Osteoblast (primary cell): ENCODE measurements at regions not wholly inside any gene's neighbourhood (a gene's known extent, or its start where the extent isn't known, plus 50 kb on each side); places are given as distances from the start of the nearest gene placed in this dataset.

Source experiments
- DNase-seq: peaks from one replicate; pipeline ENCODE4 v3.0.0; 2011; ENCODE audit warnings: low spot score, mixed read lengths; ENCODE audit not compliant: insufficient read length; ENCODE audit errors: missing footprints
- H2AFZ ChIP-seq: 2 replicates; pipeline ENCODE4 v1.6.0; 2011; ENCODE audit warnings: mild to moderate bottlenecking, low read length
- H3K27ac ChIP-seq: 2 replicates; pipeline ENCODE4 v1.5.1; 2011; ENCODE audit warnings: mild to moderate bottlenecking, low read depth, low read length, moderate library complexity
- H3K27me3 ChIP-seq: 2 replicates; pipeline ENCODE4 v1.6.0; 2012; ENCODE audit warnings: mild to moderate bottlenecking, control low read depth, inconsistent platforms, low read length, moderate library complexity; ENCODE audit not compliant: insufficient read depth
- H3K36me3 ChIP-seq: 2 replicates; pipeline ENCODE4 v1.5.1; 2011; ENCODE audit warnings: mild to moderate bottlenecking, low read length, control low read depth, moderate library complexity; ENCODE audit not compliant: insufficient read depth
- H3K4me1 ChIP-seq: 2 replicates; pipeline ENCODE4 v1.5.1; 2011; ENCODE audit warnings: mild to moderate bottlenecking, low read length, control low read depth, moderate library complexity; ENCODE audit not compliant: insufficient read depth
- H3K4me2 ChIP-seq: 2 replicates; pipeline ENCODE4 v1.6.0; 2011; ENCODE audit warnings: mild to moderate bottlenecking, low read length; ENCODE audit not compliant: insufficient read depth
- H3K4me3 ChIP-seq: fragments of 200-600 bp; sonication (generic); 3 replicates; pipeline ENCODE4 v1.5.1; 2012; ENCODE audit warnings: mild to moderate bottlenecking, low read length, inconsistent platforms; ENCODE audit not compliant: insufficient read depth
- H3K79me2 ChIP-seq: 2 replicates; pipeline ENCODE4 v1.6.0; 2012; ENCODE audit warnings: mild to moderate bottlenecking, low read length, control low read depth, inconsistent platforms; ENCODE audit not compliant: insufficient read depth
- H3K9me3 ChIP-seq: 2 replicates; pipeline ENCODE4 v1.5.1; 2011; ENCODE audit warnings: low read depth, low read length, control low read depth
- H4K20me1 ChIP-seq: 2 replicates; pipeline ENCODE4 v1.6.0; 2012; ENCODE audit warnings: mild to moderate bottlenecking, low read length, control low read depth; ENCODE audit not compliant: insufficient read depth
- CTCF ChIP-seq: IDR thresholded peaks from 2 replicates; pipeline ENCODE4 v1.5.1; 2011; ENCODE audit warnings: mild to moderate bottlenecking, low read depth, low read length, moderate library complexity; ENCODE audit errors: extremely low read depth

GRCh38 chr3:115330430-115330829 lies 183.3 kb upstream of the ZBTB20 start:
- Histone ChIP-seq H3K4me2 (peak overlapping the region; percentile 27), H4K20me1 (no peaks in the 10 kb centered on the region), H3K4me3 (no peak overlapping the region), H3K9me3 (no peaks in the 10 kb centered on the region), H3K79me2 (no peaks in the 10 kb centered on the region), H3K27me3 (no peaks in the 10 kb centered on the region), H3K36me3 (no peaks in the 10 kb centered on the region), H2AFZ (no peak overlapping the region), H3K4me1 (peaks cover 8% of the 10 kb centered on the region), H3K27ac (no peak overlapping the region)
- no peak for DNase-seq
- no peak for TF ChIP-seq CTCF

GRCh38 chr3:115332998-115333397 lies 185.9 kb upstream of the ZBTB20 start:
- H3K27me3 ChIP-seq: no peaks in the 10 kb centered on the region
- H3K4me2 ChIP-seq: no peak overlapping the region
- peaks cover 8% of the 10 kb centered on the region for H3K4me1 ChIP-seq
- no peaks in the 10 kb centered on the region for H3K36me3 ChIP-seq
- no peaks in the 10 kb centered on the region for H3K9me3 ChIP-seq
- no peak for DNase-seq
- H3K79me2 ChIP-seq: no peaks in the 10 kb centered on the region
- no peak overlapping the region for H3K27ac ChIP-seq
- no peak for TF ChIP-seq CTCF
- no peaks in the 10 kb centered on the region for H4K20me1 ChIP-seq
- H2AFZ ChIP-seq: no peak overlapping the region
- H3K4me3 ChIP-seq: no peak overlapping the region

GRCh38 chr3:115336836-115337235 lies 189.7 kb upstream of the ZBTB20 start:
- H3K4me1 ChIP-seq: peaks cover 7% of the 10 kb centered on the region
- H3K27me3 ChIP-seq: no peaks in the 10 kb centered on the region
- no peaks in the 10 kb centered on the region for H4K20me1 ChIP-seq
- no peaks in the 10 kb centered on the region for H3K79me2 ChIP-seq
- TF ChIP-seq CTCF: no peak
- DNase-seq: no peak
- H3K4me3 ChIP-seq: no peak overlapping the region
- no peak overlapping the region for H3K27ac ChIP-seq
- H2AFZ ChIP-seq: no peak overlapping the region
- H3K9me3 ChIP-seq: no peaks in the 10 kb centered on the region
- no peak overlapping the region for H3K4me2 ChIP-seq
- no peaks in the 10 kb centered on the region for H3K36me3 ChIP-seq

- no peak for TF ChIP-seq CTCF
- H3K27ac ChIP-seq: no peak overlapping the region
- no peak for DNase-seq
These were observed 193.5 kb upstream of the ZBTB20 start for GRCh38 chr3:115340586-115340985.

More at GRCh38 chr3:115340586-115340985, 193.5 kb upstream of the ZBTB20 start:
- peak overlapping the region; percentile 39 for H3K4me2 ChIP-seq
- no peaks in the 10 kb centered on the region for H4K20me1 ChIP-seq
- no peaks in the 10 kb centered on the region for H3K36me3 ChIP-seq
- peaks cover 7% of the 10 kb centered on the region for H3K4me1 ChIP-seq
- no peaks in the 10 kb centered on the region for H3K79me2 ChIP-seq
- no peak overlapping the region for H2AFZ ChIP-seq
- no peaks in the 10 kb centered on the region for H3K27me3 ChIP-seq
- H3K4me3 ChIP-seq: no peak overlapping the region
- H3K9me3 ChIP-seq: no peaks in the 10 kb centered on the region
